ENCODE measurements at regions not wholly inside any gene's neighbourhood (a gene's known extent, or its start where the extent isn't known, plus 50 kb on each side); places are given as distances from the start of the nearest gene placed in this dataset.

- TF ChIP-seq SETDB1 (IDR thresholded peaks at IDR 0.05; ENCODE audit: insufficient read length, low read length): no peak
- TF ChIP-seq ZNF621 (tag by site-specific recombination; IDR thresholded peaks at IDR 0.05): no peak
- no peak for TF ChIP-seq MZF1 (tag by site-specific recombination; IDR thresholded peaks at IDR 0.05; ENCODE audit: borderline replicate concordance)
- TF ChIP-seq SP7 (tag by site-specific recombination; IDR thresholded peaks at IDR 0.05): no peak
- TF ChIP-seq ZNF366 (tag by site-specific recombination; conservative IDR thresholded peaks at IDR 0.05): no peak
These were observed 72.5 kb upstream of the IGSF21 start (continued) for GRCh38 chr1:18035145-18035544.

GRCh38 chr1:18037651-18038050, 69.9 kb upstream of the IGSF21 start:
- no peaks in the 10 kb centered on the region for H3K9me3 ChIP-seq (ENCODE audit: control insufficient read depth, insufficient read depth, low read depth, low read length)
- POLR2A ChIA-PET: no interaction called here
- H3K36me3 ChIP-seq (ENCODE audit: control insufficient read depth in 2 of 2, insufficient read depth in 1 of 2, low read length in 2 of 2): no peaks in the 10 kb centered on the region
- no peaks in the 10 kb centered on the region for H3K4me1 ChIP-seq (ENCODE audit: control insufficient read depth, insufficient read depth, low read length)
- CTCF ChIA-PET: no interaction called here
- TF ChIP-seq ZNF121 (tag by site-specific recombination; IDR thresholded peaks at IDR 0.05): no peak
- no peak for TF ChIP-seq ZNF837 (tag by site-specific recombination; IDR thresholded peaks at IDR 0.05)
- TF ChIP-seq IKZF3 (tag by site-specific recombination; IDR thresholded peaks at IDR 0.05): no peak
- no peak for TF ChIP-seq ZNF692 (tag by site-specific recombination; IDR thresholded peaks at IDR 0.05)
- no peak for TF ChIP-seq ZNF324 (tag by site-specific recombination; IDR thresholded peaks at IDR 0.05)
- H3K4me3 ChIP-seq (ENCODE audit: low read depth, low read length): no peak overlapping the region
- H3K27ac ChIP-seq (ENCODE audit: extremely low read depth, low read depth, low read length): no peak overlapping the region

GRCh38 chr1:18038051-18038450, 69.5 kb upstream of the IGSF21 start:
- no peak for TF ChIP-seq ZNF366 (tag by site-specific recombination; conservative IDR thresholded peaks at IDR 0.05)
- no peak for TF ChIP-seq ZNF121 (tag by site-specific recombination; IDR thresholded peaks at IDR 0.05)
- TF ChIP-seq SP7 (tag by site-specific recombination; IDR thresholded peaks at IDR 0.05): no peak
- no peak for TF ChIP-seq KLF7 (tag by site-specific recombination; IDR thresholded peaks at IDR 0.05; ENCODE audit: borderline replicate concordance)
- Histone ChIP-seq H3K9me3 (ENCODE audit: control insufficient read depth, insufficient read depth, low read depth, low read length) (no peaks in the 10 kb centered on the region), H3K27ac (ENCODE audit: extremely low read depth, low read depth, low read length) (no peak overlapping the region), H3K4me1 (ENCODE audit: control insufficient read depth, insufficient read depth, low read length) (no peaks in the 10 kb centered on the region), H3K4me3 (ENCODE audit: low read depth, low read length) (no peak overlapping the region), H3K36me3 (ENCODE audit: control insufficient read depth in 2 of 2, insufficient read depth in 1 of 2, low read length in 2 of 2) (no peaks in the 10 kb centered on the region)
- ChIA-PET CTCF (no interaction called here), POLR2A (no interaction called here)

GRCh38 chr1:18039102-18039501, 68.5 kb upstream of the IGSF21 start:
- Histone ChIP-seq H3K4me1 (ENCODE audit: control insufficient read depth, insufficient read depth, low read length) (no peaks in the 10 kb centered on the region), H3K9me3 (ENCODE audit: control insufficient read depth, insufficient read depth, low read depth, low read length) (no peaks in the 10 kb centered on the region), H3K36me3 (ENCODE audit: control insufficient read depth in 2 of 2, insufficient read depth in 1 of 2, low read length in 2 of 2) (no peaks in the 10 kb centered on the region), H3K27ac (ENCODE audit: extremely low read depth, low read depth, low read length) (no peak overlapping the region), H3K4me3 (ENCODE audit: low read depth, low read length) (no peak overlapping the region)
- ChIA-PET POLR2A (no interaction called here), CTCF (interaction anchor here (0.5 to 0.6 kb wide), 2 partner anchors 31 to 239 kb away, joined by 3 read pairs; no protein-coding TSS in a partner anchor)
- TF ChIP-seq ZNF510 (tag by site-specific recombination; IDR thresholded peaks at IDR 0.05; ENCODE audit: insufficient replicate concordance) (no peak), ZNF133 (tag by site-specific recombination; IDR thresholded peaks at IDR 0.05) (no peak), RBAK (tag by site-specific recombination; IDR thresholded peaks at IDR 0.05) (no peak), ZNF157 (tag by site-specific recombination; IDR thresholded peaks at IDR 0.05) (no peak), ZNF175 (tag by site-specific recombination; IDR thresholded peaks at IDR 0.05) (no peak), HOXC10 (CRISPR knock-in tag; IDR thresholded peaks at IDR 0.05) (no peak), SCRT2 (tag by site-specific recombination; IDR thresholded peaks at IDR 0.05) (no peak), KLF16 (tag by site-specific recombination; IDR thresholded peaks at IDR 0.05) (no peak), ZBTB48 (tag by site-specific recombination; IDR thresholded peaks at IDR 0.05) (no peak), ZNF398 (tag by site-specific recombination; IDR thresholded peaks at IDR 0.05) (no peak), HOXA7 (CRISPR knock-in tag; IDR thresholded peaks at IDR 0.05; ENCODE audit: borderline replicate concordance) (no peak), SP2 (tag by site-specific recombination; IDR thresholded peaks at IDR 0.05) (no peak), OSR2 (tag by site-specific recombination; IDR thresholded peaks at IDR 0.05) (no peak), ZNF23 (tag by site-specific recombination; IDR thresholded peaks at IDR 0.05; ENCODE audit: borderline replicate concordance) (no peak), ZNF514 (tag by site-specific recombination; IDR thresholded peaks at IDR 0.05) (no peak)
